Stomach (tissue), 4 donors: ENCODE measurements at regions not wholly inside any gene's neighbourhood (a gene's known extent, or its start where the extent isn't known, plus 50 kb on each side); places are given as distances from the start of the nearest gene placed in this dataset.

Experiments
- EP300 ChIP-seq: sonication (generic); formaldehyde crosslinking; IDR thresholded peaks from one replicate; pipeline ENCODE4 v1.6.1; 2017; ENCODE audit warnings: antibody characterized with exemption
- POLR2AphosphoS5 ChIP-seq, 3 donors: sonication (generic); formaldehyde crosslinking; IDR thresholded peaks; one replicate each; pipeline ENCODE4 v1.6.1; 2016; ENCODE audit warnings: antibody characterized with exemption in 3 of 3
- TF ChIP-seq, protein P1 (sequence below), 7 experiments: fragments of 450-650 bp in 4 of 7; fragments of 200-600 bp in 3 of 7; sonication (generic) in 3 of 7; IDR thresholded peaks; one replicate each; pipeline ENCODE4 v1.5.1; 2016 to 2019; ENCODE audit warnings: antibody characterized with exemption in 7 of 7, control low read depth in 2 of 7, mild to moderate bottlenecking in 1 of 7

DNA sequence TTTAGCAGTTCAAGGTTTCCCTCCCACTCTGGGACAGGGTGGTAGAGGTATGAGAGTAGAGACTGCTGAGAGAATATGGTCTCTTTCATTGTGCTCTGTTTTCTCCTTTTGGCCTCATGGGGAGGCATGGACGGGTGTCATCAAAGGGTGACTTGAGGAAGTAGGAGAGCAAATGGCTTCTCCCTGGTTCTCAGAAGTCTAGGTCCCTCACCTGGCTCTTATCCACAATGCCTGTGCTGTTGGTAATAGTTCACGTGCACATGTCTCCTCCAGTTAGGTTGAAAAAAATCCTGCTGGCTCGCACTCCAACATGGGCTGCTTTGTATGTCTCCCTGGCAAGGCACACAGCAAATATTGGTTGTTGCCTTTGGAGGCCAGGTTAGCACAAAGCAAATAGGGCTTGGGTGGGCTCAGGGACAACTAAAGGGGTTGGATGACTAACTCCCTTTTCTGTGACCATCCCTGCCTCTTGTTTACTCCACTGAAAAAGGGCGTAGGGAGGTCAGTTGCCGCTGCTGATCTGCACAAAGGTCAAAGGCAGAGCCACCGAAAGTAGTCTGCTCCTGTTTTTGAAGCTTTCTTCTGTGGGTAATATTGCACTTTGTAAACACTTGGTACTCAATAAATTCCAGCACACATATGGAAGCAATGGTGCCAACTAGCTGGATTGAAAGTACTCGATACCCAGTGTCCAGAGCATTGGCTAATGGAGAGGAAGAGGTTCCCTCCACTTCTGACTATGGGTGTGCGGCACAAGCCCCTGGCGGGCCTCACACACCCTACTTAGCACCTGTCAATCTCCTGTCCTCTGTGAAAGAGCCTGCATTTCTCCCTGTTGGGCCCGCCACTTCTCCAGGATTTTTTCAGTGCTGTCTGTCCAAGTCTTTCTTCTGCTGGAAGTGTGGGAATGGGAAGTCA lies 121.8 kb downstream of the SLC38A6 start:
- TF ChIP-seq POLR2AphosphoS5 (IDR thresholded peaks at IDR 0.05): peak in 1 of 3 donors; percentile 21
- TF ChIP-seq, protein P1, sequence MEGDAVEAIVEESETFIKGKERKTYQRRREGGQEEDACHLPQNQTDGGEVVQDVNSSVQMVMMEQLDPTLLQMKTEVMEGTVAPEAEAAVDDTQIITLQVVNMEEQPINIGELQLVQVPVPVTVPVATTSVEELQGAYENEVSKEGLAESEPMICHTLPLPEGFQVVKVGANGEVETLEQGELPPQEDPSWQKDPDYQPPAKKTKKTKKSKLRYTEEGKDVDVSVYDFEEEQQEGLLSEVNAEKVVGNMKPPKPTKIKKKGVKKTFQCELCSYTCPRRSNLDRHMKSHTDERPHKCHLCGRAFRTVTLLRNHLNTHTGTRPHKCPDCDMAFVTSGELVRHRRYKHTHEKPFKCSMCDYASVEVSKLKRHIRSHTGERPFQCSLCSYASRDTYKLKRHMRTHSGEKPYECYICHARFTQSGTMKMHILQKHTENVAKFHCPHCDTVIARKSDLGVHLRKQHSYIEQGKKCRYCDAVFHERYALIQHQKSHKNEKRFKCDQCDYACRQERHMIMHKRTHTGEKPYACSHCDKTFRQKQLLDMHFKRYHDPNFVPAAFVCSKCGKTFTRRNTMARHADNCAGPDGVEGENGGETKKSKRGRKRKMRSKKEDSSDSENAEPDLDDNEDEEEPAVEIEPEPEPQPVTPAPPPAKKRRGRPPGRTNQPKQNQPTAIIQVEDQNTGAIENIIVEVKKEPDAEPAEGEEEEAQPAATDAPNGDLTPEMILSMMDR (IDR thresholded peaks at IDR 0.05): no peak
- no peak for TF ChIP-seq EP300
